ENCODE measurements at regions not wholly inside any gene's neighbourhood (a gene's known extent, or its start where the extent isn't known, plus 50 kb on each side); places are given as distances from the start of the nearest gene placed in this dataset.

DNA sequence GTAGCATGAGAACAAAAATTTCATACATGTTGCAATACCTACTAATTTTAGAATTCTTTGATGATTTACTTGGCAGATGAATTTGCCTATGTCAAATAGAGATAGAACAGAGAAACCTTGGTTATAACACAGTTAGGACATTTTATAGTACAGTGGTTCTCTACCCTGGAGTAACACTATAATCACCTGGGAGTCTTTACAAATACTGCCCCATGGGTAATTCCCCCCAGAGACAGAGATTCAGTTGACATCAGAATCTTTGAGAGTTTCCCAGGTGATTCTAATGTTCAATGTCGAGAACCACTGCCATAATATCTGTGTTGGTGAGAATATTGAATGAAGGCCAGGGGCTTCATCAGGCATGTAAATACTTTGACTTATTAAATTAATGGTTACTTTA is 401.3 kb upstream of the NDST4 start:
- H3T11ph ChIP-seq (ENCODE audit: low read length), result no peak overlapping the region
- H2BK5ac ChIP-seq (ENCODE audit: insufficient read length, low read length), result no peak overlapping the region
- H3K56ac ChIP-seq (ENCODE audit: insufficient read length, low read depth, low read length), result no peak overlapping the region
- H3K79me1 ChIP-seq (ENCODE audit: insufficient read depth, low read depth, low read length, poor library complexity, severe bottlenecking), result no peaks in the 10 kb centered on the region
- Mint-ChIP-seq H3K9me3 (peaks cover 0 to 3% of the 10 kb centered on the region in 2 experiments; a peak in 1 of 5 replicates), H3K27me3 (ENCODE audit: low read depth) (no peaks in the 10 kb centered on the region; the same call in 1 of the 2 replicates), H3K27ac (no peak overlapping the region), H3K36me3 (ENCODE audit: insufficient read depth in 1 of 3, low read depth in 3 of 3) (no peaks in the 10 kb centered on the region; a peak in 1 of 7 replicates), H3K4me3 (no peak overlapping the region), H3K4me1 (peaks cover 0 to 3% of the 10 kb centered on the region in 2 experiments; a peak in 2 of 4 replicates)
- no peak overlapping the region for H3K18ac ChIP-seq (ENCODE audit: insufficient read length, low read depth, low read length)
- H3K4me1 ChIP-seq (ENCODE audit: insufficient read depth, low read length), result no peaks in the 10 kb centered on the region
- no peak overlapping the region for H3K4me2 ChIP-seq (ENCODE audit: insufficient read depth, insufficient read length, low read length)
- no peak overlapping the region for H3K9ac ChIP-seq (ENCODE audit: extremely low read depth, insufficient read length, low read length)
- WGBS (ENCODE audit: extremely low coverage, insufficient read length, low lambda C conversion rate), result no CpG with 5 or more reads among the region's 1 CpG
- no peak overlapping the region for H3K14ac ChIP-seq (ENCODE audit: insufficient read depth, low read length)
- H2AFZ ChIP-seq (ENCODE audit: low read length), result no peak overlapping the region
- no peak for DNase-seq
- no peaks in the 10 kb centered on the region for H4K20me1 ChIP-seq (ENCODE audit: control insufficient read depth, insufficient read depth, insufficient read length)
- H3K79me2 ChIP-seq (ENCODE audit: insufficient read depth, low read length), result no peaks in the 10 kb centered on the region
- no peak overlapping the region for H2BK15ac ChIP-seq (ENCODE audit: low read depth, low read length)
- H3K27ac ChIP-seq (ENCODE audit: insufficient read length, low read depth, low read length), result no peak overlapping the region
- H2BK120ac ChIP-seq (ENCODE audit: low read depth, low read length, poor library complexity, severe bottlenecking), result no peak overlapping the region
- H3K4ac ChIP-seq (ENCODE audit: low read depth, low read length), result no peak overlapping the region
- no peaks in the 10 kb centered on the region for H3K27me3 ChIP-seq (ENCODE audit: insufficient read depth, low read length)
- no peak overlapping the region for H4K91ac ChIP-seq (ENCODE audit: insufficient read length, low read depth, low read length)
- no peak overlapping the region for H3K23ac ChIP-seq (ENCODE audit: insufficient read length, low read depth, low read length)
- H4K8ac ChIP-seq (replicated peaks; ENCODE audit: insufficient read length, low read depth, low read length), result no peak overlapping the region
- H3K23me2 ChIP-seq (ENCODE audit: insufficient read length, low read depth, low read length, poor library complexity, severe bottlenecking), result no peaks in the 10 kb centered on the region
- TF ChIP-seq, protein P1, sequence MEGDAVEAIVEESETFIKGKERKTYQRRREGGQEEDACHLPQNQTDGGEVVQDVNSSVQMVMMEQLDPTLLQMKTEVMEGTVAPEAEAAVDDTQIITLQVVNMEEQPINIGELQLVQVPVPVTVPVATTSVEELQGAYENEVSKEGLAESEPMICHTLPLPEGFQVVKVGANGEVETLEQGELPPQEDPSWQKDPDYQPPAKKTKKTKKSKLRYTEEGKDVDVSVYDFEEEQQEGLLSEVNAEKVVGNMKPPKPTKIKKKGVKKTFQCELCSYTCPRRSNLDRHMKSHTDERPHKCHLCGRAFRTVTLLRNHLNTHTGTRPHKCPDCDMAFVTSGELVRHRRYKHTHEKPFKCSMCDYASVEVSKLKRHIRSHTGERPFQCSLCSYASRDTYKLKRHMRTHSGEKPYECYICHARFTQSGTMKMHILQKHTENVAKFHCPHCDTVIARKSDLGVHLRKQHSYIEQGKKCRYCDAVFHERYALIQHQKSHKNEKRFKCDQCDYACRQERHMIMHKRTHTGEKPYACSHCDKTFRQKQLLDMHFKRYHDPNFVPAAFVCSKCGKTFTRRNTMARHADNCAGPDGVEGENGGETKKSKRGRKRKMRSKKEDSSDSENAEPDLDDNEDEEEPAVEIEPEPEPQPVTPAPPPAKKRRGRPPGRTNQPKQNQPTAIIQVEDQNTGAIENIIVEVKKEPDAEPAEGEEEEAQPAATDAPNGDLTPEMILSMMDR (conservative IDR thresholded peaks at IDR 0.05), result no peak
- H4K5ac ChIP-seq (ENCODE audit: insufficient read length, low read depth, low read length), result no peak overlapping the region
- no peak overlapping the region for H2BK20ac ChIP-seq (ENCODE audit: low read depth, low read length, poor library complexity, severe bottlenecking)
- no peak overlapping the region for H2BK12ac ChIP-seq (ENCODE audit: insufficient read length, low read depth, low read length)
- H2AK5ac ChIP-seq (ENCODE audit: insufficient read length, low read length), result no peak overlapping the region
- no peaks in the 10 kb centered on the region for H3K9me3 ChIP-seq (ENCODE audit: control insufficient read depth, low read depth, low read length)
